RWPE2 (cell line): ENCODE measurements at regions not wholly inside any gene's neighbourhood (a gene's known extent, or its start where the extent isn't known, plus 50 kb on each side); places are given as distances from the start of the nearest gene placed in this dataset.

ENCODE experiments used
- ATAC-seq: fragments of 200-7000 bp; cut with Tn5 transposase; 3 replicates; pipeline ENCODE4 v1.9.1; 2021; ENCODE audit warnings: low read depth
- DNase-seq: peaks from one replicate; pipeline ENCODE4 v3.0.0-alpha.2; 2020; ENCODE audit warnings: low spot score
- H3K27ac ChIP-seq: fragments of 450-650 bp; 2 replicates; pipeline ENCODE4 v1.5.1; 2017; ENCODE audit warnings: mild to moderate bottlenecking; ENCODE audit not compliant: poor library complexity, severe bottlenecking
- H3K27me3 ChIP-seq: fragments of 250-450 bp; sonication (Bioruptor Pico); 2 replicates; pipeline ENCODE4 v1.5.1; 2021; ENCODE audit warnings: mild to moderate bottlenecking, moderate library complexity; ENCODE audit not compliant: insufficient read depth, poor library complexity, severe bottlenecking
- H3K36me3 ChIP-seq: fragments of 250-450 bp; sonication (Bioruptor Pico); 2 replicates; pipeline ENCODE4 v1.5.1; 2020; ENCODE audit warnings: low read depth, mild to moderate bottlenecking, moderate library complexity
- H3K4me1 ChIP-seq: fragments of 250-450 bp; sonication (Bioruptor Pico); 2 replicates; pipeline ENCODE4 v1.5.1; 2021; ENCODE audit warnings: mild to moderate bottlenecking, moderate library complexity; ENCODE audit not compliant: insufficient read depth, poor library complexity, severe bottlenecking
- H3K4me3 ChIP-seq: fragments of 250-450 bp; sonication (Bioruptor Pico); 2 replicates; pipeline ENCODE4 v1.5.1; 2021; ENCODE audit warnings: mild to moderate bottlenecking, moderate library complexity; ENCODE audit not compliant: severe bottlenecking
- H3K9me3 ChIP-seq: fragments of 250-450 bp; sonication (Bioruptor Pico); 2 replicates; pipeline ENCODE4 v1.5.1; 2021; ENCODE audit warnings: mild to moderate bottlenecking, moderate library complexity; ENCODE audit not compliant: severe bottlenecking
- TF ChIP-seq, protein P1 (sequence below): fragments of 450-650 bp; IDR thresholded peaks from one replicate; pipeline ENCODE4 v1.5.1; 2017; ENCODE audit warnings: mild to moderate bottlenecking, moderate library complexity; ENCODE audit not compliant: poor library complexity, severe bottlenecking

DNA sequence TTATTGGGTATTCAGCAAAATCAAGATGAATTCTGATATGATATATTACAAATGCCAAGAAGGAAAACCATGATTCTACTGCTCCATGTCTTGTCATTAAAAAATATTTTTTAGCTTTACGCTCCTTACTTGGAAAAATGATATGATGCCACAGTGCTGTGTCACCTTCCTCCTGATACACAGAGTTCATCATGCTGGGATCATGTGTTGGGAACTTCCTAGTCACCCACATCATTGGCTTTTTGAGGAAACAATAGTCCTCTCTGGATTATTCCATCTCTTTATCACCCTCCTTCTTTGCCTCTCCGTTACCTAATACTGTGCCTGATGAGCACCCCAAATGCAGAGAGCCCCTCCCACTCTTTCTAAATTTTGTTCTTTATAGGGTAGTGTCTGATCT, 94.3 kb upstream of the PFN2 start:
- H3K4me1 ChIP-seq: peaks cover 5% of the 10 kb centered on the region
- ATAC-seq (no peak), DNase-seq (no peak)
- H3K27me3 ChIP-seq: no peaks in the 10 kb centered on the region
- H3K27ac ChIP-seq: no peak overlapping the region
- H3K36me3 ChIP-seq: no peaks in the 10 kb centered on the region
- H3K4me3 ChIP-seq: no peak overlapping the region
- H3K9me3 ChIP-seq: no peaks in the 10 kb centered on the region
- TF ChIP-seq, protein P1, sequence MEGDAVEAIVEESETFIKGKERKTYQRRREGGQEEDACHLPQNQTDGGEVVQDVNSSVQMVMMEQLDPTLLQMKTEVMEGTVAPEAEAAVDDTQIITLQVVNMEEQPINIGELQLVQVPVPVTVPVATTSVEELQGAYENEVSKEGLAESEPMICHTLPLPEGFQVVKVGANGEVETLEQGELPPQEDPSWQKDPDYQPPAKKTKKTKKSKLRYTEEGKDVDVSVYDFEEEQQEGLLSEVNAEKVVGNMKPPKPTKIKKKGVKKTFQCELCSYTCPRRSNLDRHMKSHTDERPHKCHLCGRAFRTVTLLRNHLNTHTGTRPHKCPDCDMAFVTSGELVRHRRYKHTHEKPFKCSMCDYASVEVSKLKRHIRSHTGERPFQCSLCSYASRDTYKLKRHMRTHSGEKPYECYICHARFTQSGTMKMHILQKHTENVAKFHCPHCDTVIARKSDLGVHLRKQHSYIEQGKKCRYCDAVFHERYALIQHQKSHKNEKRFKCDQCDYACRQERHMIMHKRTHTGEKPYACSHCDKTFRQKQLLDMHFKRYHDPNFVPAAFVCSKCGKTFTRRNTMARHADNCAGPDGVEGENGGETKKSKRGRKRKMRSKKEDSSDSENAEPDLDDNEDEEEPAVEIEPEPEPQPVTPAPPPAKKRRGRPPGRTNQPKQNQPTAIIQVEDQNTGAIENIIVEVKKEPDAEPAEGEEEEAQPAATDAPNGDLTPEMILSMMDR: no peak

DNA sequence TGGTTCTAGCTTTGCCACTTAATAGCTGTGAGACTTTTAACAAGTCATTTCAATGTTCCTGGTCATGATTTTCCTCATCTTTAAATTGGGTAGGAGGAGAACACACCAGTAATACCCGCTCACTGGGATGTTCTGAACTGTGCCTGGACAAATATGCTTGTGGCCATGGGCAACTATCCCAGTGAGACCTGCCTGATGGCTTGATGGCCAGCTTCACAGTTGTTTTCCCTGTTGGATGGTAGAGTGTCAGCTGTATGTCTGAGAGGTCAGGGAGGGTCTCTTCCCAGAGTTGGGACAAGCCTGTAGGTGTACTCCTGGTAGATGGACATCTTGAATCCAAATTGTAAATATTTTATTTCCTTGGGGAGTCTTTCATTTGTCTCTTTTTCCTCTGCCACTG, 92.5 kb upstream of the PFN2 start:
- DNase-seq: no peak
- no peak for ATAC-seq
- Histone ChIP-seq H3K27ac (no peak overlapping the region), H3K9me3 (no peaks in the 10 kb centered on the region), H3K27me3 (no peaks in the 10 kb centered on the region), H3K36me3 (no peaks in the 10 kb centered on the region), H3K4me1 (no peaks in the 10 kb centered on the region), H3K4me3 (no peak overlapping the region)
- TF ChIP-seq, protein P1: no peak

GRCh38 chr3:150062492-150062891, 91.8 kb upstream of the PFN2 start:
- Histone ChIP-seq H3K9me3 (no peaks in the 10 kb centered on the region), H3K27ac (no peak overlapping the region), H3K36me3 (no peaks in the 10 kb centered on the region), H3K4me1 (no peaks in the 10 kb centered on the region), H3K4me3 (no peak overlapping the region), H3K27me3 (no peaks in the 10 kb centered on the region)
- no peak for DNase-seq
- ATAC-seq: peak; percentile 59; the same call in 2 of the 3 replicates
- TF ChIP-seq, protein P1: no peak

- Histone ChIP-seq H3K4me1 (no peaks in the 10 kb centered on the region), H3K27me3 (no peaks in the 10 kb centered on the region), H3K27ac (no peak overlapping the region), H3K9me3 (no peaks in the 10 kb centered on the region), H3K4me3 (no peak overlapping the region), H3K36me3 (no peaks in the 10 kb centered on the region)
- ATAC-seq (no peak), DNase-seq (no peak)
- TF ChIP-seq, protein P1: no peak
Observed at GRCh38 chr3:150061288-150062024, 90.8 kb upstream of the PFN2 start.

- TF ChIP-seq, protein P1: no peak
- H3K4me3 ChIP-seq: no peak overlapping the region
- no peak for DNase-seq
- no peaks in the 10 kb centered on the region for H3K4me1 ChIP-seq
- no peaks in the 10 kb centered on the region for H3K36me3 ChIP-seq
- H3K27ac ChIP-seq: no peak overlapping the region
- no peaks in the 10 kb centered on the region for H3K27me3 ChIP-seq
- no peaks in the 10 kb centered on the region for H3K9me3 ChIP-seq
- ATAC-seq: no peak
Observed at GRCh38 chr3:150059729-150060128, 89.0 kb upstream of the PFN2 start.
